H1 (cell line): ENCODE measurements at regions not wholly inside any gene's neighbourhood (a gene's known extent, or its start where the extent isn't known, plus 50 kb on each side); places are given as distances from the start of the nearest gene placed in this dataset.

ENCODE experiments used
- CHD7 ChIP-seq: fragments of 300-600 bp; sonication (generic); IDR thresholded peaks from 2 replicates; pipeline ENCODE4 v1.7.1; 2012; ENCODE audit warnings: low read length, moderate library complexity, mild to moderate bottlenecking, inconsistent platforms; ENCODE audit not compliant: insufficient replicate concordance
- KDM5A ChIP-seq: fragments of 200-600 bp; IDR thresholded peaks from 2 replicates; pipeline ENCODE4 v1.7.1; 2012; ENCODE audit warnings: mild to moderate bottlenecking, low read length, inconsistent platforms, mixed read lengths
- RNF2 ChIP-seq: fragments of 200-900, 300-1000 bp; sonication (generic); IDR thresholded peaks from 2 replicates; pipeline ENCODE4 v1.7.1; 2016; ENCODE audit warnings: borderline replicate concordance, low read depth, mild to moderate bottlenecking, antibody characterized with exemption, low read length; ENCODE audit not compliant: poor library complexity, severe bottlenecking; ENCODE audit errors: missing control alignments
- RXRA ChIP-seq: IDR thresholded peaks from 2 replicates; pipeline ENCODE4 v1.6.1; 2011; ENCODE audit warnings: low read depth, mild to moderate bottlenecking, low read length, moderate library complexity; ENCODE audit not compliant: insufficient read depth
- SUZ12 ChIP-seq: fragments of 200-600 bp; sonication (generic); IDR thresholded peaks from 2 replicates; pipeline ENCODE4 v1.6.1; 2012; ENCODE audit warnings: mild to moderate bottlenecking, inconsistent platforms, low read length, moderate library complexity, mixed read lengths
- TBP ChIP-seq: IDR thresholded peaks from 2 replicates; pipeline ENCODE4 v1.6.1; 2011; ENCODE audit warnings: low read depth, low read length, improper control_type of control experiment

GRCh38 chr1:30314591-30314990 is 408.8 kb downstream of the MATN1 start (continued):
- TF ChIP-seq CHD7 (no peak), KDM5A (no peak), TBP (no peak), RNF2 (no peak), RXRA (no peak), SUZ12 (no peak)
- TF ChIP-seq, all 59 proteins: peak for 0
